SK-N-MC (cell line): ENCODE measurements at regions not wholly inside any gene's neighbourhood (a gene's known extent, or its start where the extent isn't known, plus 50 kb on each side); places are given as distances from the start of the nearest gene placed in this dataset.

Experiments
- EZH2 ChIP-seq: fragments of 200-600 bp; sonication (generic); IDR thresholded peaks from one replicate; pipeline ENCODE4 v1.6.1; 2017; ENCODE audit warnings: antibody characterized with exemption
- POLR2AphosphoS5 ChIP-seq: IDR thresholded peaks from 2 replicates; pipeline ENCODE4 v1.6.1; 2012; ENCODE audit warnings: mild to moderate bottlenecking, low read depth, low read length, borderline replicate concordance

GRCh38 chrX:526295-527224 lies 104.0 kb upstream of the SHOX start:
- TF ChIP-seq POLR2AphosphoS5 (no peak), EZH2 (no peak)
